C4-2B (cell line): ENCODE measurements at regions not wholly inside any gene's neighbourhood (a gene's known extent, or its start where the extent isn't known, plus 50 kb on each side); places are given as distances from the start of the nearest gene placed in this dataset.

ENCODE experiments used
- ZFX ChIP-seq: fragments of 450-650 bp; IDR thresholded peaks from 2 replicates; pipeline ENCODE4 v1.6.1; 2017
- TF ChIP-seq, protein P1 (sequence below): fragments of 450-650 bp; conservative IDR thresholded peaks from 2 replicates; pipeline ENCODE4 v1.5.1; 2017; ENCODE audit warnings: mild to moderate bottlenecking

DNA sequence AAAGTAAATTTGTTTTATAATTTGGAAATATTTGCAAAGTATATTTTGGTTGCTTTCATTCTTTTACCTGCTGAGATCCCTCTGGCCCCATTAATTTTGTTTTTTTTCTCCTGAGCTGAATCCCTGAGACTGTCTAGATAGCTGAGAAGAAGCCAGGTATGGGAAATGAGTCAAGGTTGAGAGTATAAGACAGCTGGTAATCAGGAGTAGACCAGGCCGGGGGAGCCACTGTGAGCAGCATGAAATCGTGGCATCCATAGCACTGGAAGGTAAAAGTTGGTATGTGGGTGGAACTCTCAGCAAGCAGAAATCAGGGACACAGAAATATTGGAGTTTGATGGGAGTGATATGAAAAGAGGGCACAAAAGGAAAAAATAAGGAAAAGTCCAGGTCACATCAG lies 164.5 kb downstream of the FHIP1A start:
- TF ChIP-seq, protein P1, sequence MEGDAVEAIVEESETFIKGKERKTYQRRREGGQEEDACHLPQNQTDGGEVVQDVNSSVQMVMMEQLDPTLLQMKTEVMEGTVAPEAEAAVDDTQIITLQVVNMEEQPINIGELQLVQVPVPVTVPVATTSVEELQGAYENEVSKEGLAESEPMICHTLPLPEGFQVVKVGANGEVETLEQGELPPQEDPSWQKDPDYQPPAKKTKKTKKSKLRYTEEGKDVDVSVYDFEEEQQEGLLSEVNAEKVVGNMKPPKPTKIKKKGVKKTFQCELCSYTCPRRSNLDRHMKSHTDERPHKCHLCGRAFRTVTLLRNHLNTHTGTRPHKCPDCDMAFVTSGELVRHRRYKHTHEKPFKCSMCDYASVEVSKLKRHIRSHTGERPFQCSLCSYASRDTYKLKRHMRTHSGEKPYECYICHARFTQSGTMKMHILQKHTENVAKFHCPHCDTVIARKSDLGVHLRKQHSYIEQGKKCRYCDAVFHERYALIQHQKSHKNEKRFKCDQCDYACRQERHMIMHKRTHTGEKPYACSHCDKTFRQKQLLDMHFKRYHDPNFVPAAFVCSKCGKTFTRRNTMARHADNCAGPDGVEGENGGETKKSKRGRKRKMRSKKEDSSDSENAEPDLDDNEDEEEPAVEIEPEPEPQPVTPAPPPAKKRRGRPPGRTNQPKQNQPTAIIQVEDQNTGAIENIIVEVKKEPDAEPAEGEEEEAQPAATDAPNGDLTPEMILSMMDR = no peak
- TF ChIP-seq ZFX = no peak
